Skin epidermis (tissue), 12 donors: ENCODE measurements at regions not wholly inside any gene's neighbourhood (a gene's known extent, or its start where the extent isn't known, plus 50 kb on each side); places are given as distances from the start of the nearest gene placed in this dataset.

Experiments
- H3K27ac ChIP-seq, 21 experiments: fragments of 200-600 bp; sonication (generic) in 11 of 21; one replicate each; pipeline ENCODE4 v1.5.0; 2020; ENCODE audit warnings: mild to moderate bottlenecking in 3 of 21, inconsistent platforms in 2 of 21, moderate library complexity in 2 of 21
- H3K4me3 ChIP-seq, 7 experiments: fragments of 200-600 bp; sonication (generic) in 2 of 7; one replicate each; pipeline ENCODE4 v1.5.0; 2020; ENCODE audit warnings: inconsistent platforms in 2 of 7, mild to moderate bottlenecking in 2 of 7, moderate library complexity in 1 of 7

GRCh38 chr3:124447845-124448244, 282.4 kb upstream of the UMPS start:
- H3K4me3 ChIP-seq = no peak overlapping the region
- no peak overlapping the region for H3K27ac ChIP-seq

GRCh38 chr3:124448954-124449353, 281.3 kb upstream of the UMPS start:
- Histone ChIP-seq H3K4me3 (no peak overlapping the region), H3K27ac (no peak overlapping the region)

DNA sequence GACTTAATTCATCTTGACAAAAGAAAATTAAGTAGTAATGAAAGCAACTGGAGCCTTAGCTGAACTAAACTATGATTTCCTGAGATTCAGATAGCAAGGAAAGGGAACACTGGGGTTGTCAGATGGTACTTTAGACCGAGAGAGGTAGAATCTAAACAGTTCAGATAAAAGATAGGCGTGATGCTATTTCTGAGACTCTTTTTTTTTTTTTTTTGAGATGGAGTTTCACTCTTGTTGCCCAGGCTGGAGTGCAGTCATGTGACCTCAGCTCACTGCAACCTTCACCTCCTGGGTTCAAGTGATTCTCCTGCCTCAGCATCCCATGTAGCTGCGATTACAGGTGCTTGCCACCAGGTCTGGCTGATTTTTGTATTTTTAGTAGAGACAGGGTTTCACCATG, 279.9 kb upstream of the UMPS start:
- no peak overlapping the region for H3K27ac ChIP-seq

GRCh38 chr3:124451630-124452317, 278.5 kb upstream of the UMPS start:
- Histone ChIP-seq H3K27ac (no peak overlapping the region), H3K4me3 (no peak overlapping the region)

More for the DNA sequence above, 279.9 kb upstream of the UMPS start:
- H3K4me3 ChIP-seq = no peak overlapping the region

GRCh38 chr3:124453189-124453588, 277.1 kb upstream of the UMPS start:
- Histone ChIP-seq H3K27ac (no peak overlapping the region), H3K4me3 (no peak overlapping the region)

- Histone ChIP-seq H3K4me3 (no peak overlapping the region), H3K27ac (no peak overlapping the region)
Observed at GRCh38 chr3:124455891-124456290, 274.4 kb upstream of the UMPS start.

DNA sequence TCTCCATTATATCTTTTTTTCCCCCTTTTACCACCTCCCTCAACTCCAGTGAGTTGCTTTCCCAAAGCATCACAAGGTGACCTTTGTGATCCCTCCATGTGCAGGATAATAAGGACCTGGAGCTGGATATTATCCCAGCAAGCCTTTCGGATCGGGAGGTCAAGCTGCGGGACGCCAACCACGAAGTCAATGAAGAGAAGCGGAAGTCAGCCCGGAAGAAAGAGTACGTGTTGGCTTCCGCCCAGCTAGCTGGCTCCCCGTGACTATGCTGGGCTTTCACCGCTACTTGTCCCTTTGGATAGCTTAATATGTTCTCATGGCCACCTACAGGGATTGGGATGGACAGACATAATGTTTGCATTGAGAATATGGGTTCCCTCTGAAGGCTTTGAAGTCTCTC, 273.7 kb upstream of the UMPS start:
- no peak overlapping the region for H3K27ac ChIP-seq
- no peak overlapping the region for H3K4me3 ChIP-seq

DNA sequence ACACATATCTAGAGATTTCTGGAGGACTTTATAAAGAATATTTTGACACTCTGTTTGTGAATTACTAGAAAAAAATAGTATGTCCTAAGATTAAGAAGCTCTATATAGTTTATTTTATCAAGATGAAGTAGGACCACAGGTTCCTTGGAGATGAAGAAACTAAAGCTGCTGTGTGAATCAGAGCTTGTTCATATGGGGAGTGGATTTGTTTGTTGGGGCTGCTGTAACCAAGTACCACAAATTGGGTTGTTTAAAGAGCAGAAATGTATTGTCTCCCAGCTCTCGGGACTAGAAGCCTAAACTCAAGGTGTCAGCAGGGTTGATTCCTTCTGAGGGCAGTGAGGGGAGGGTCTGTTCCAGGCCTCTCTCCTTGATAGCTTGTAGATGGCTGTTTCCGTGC, 270.6 kb upstream of the UMPS start:
- no peak overlapping the region for H3K27ac ChIP-seq
- no peak overlapping the region for H3K4me3 ChIP-seq

DNA sequence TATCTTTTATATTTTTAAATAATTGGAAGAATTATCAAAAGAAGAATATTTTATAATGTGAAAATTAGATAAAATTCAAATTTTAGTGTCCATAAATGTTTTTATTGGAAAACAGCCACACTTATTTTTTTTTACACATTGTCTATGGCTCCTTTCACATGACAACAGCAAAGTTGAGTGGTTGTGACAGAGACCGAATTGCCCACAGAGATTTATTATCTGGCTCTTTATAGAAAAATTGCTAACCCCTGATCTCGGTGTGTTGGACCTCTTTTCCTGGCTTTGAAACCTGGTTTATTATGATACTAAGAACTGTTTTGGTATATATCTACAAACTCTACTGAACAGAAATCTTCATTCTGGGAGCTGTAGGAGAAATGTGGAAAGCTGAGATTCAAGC, 269.1 kb upstream of the UMPS start:
- Histone ChIP-seq H3K27ac (no peak overlapping the region), H3K4me3 (no peak overlapping the region)

DNA sequence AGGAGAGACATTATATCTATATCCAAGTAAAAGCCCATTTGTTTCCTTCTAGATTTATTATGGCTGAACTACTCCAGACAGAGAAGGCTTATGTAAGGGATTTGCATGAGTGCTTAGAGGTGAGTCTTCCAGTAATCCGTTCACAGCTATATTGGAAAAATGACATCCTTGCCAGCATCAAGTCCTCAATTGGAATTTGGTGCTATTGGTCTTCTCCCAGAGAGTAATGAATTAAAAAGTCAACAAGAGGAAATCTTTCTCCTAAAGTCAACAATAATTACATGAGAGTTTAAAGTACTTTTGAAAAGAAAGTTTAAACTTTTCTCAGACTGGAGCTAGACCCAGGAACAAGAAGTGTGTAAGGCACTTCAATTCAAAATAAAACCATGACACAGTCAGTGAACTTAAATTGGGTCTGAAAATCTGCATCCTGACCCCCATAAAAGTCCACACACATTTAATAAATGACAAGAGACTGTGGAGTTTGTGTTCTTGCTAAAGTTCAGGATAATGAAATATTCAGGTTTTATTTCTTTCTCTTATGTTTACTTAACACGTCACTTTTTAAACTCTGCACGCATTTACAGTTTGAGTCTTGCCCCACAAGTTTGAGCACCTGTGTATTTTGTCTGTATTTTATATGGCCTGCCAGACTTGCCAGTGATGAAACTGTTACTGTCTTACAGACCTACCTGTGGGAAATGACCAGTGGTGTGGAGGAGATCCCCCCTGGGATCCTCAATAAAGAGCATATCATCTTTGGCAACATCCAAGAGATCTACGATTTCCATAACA, 268.2 kb upstream of the UMPS start:
- H3K4me3 ChIP-seq = no peak overlapping the region
- no peak overlapping the region for H3K27ac ChIP-seq

DNA sequence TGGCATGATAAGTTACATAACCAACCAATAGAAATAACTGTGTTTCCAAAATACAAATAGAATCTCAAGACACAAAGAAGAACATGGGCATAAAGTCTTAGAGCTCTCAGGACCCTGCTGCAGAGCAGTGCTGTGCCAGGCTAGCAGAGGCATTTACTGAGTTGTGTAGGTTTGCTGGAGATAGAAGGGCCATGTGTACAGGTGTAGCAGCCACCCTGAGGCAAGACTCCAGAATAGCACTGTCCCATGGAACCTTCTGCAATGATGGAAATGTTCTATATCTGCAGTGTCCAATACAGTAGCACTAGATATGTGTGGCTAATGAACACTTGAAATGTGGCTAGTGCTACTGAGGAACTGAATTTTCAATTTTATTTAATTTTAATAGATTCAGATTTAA, 267.0 kb upstream of the UMPS start:
- Histone ChIP-seq H3K27ac (no peak overlapping the region), H3K4me3 (no peak overlapping the region)

- H3K4me3 ChIP-seq = no peak overlapping the region
- no peak overlapping the region for H3K27ac ChIP-seq
Observed at GRCh38 chr3:124467980-124468902, 262.0 kb upstream of the UMPS start.

DNA sequence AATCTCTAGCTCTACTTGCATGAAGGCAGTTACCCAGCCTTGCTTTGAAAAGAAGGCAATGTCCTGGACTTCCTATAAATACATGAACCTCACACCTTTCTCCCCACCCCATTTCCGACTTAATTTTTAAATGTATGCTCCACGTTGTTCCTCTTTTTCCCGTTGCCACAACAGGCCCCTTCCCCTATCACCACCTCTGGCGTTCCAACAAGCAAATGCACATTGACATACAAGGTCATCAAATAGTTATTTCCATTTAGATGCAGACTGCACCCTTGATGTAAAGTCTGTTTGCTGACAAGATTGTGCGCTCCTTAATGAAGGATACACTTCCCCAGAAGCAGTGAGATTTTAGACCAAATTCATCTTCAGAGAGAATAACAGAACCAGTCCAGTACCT, 260.7 kb upstream of the UMPS start:
- Histone ChIP-seq H3K27ac (no peak overlapping the region), H3K4me3 (no peak overlapping the region)

- no peak overlapping the region for H3K4me3 ChIP-seq
- H3K27ac ChIP-seq = no peak overlapping the region
Observed at GRCh38 chr3:124478830-124479229, 251.4 kb upstream of the UMPS start.

GRCh38 chr3:124483915-124484470, 246.3 kb upstream of the UMPS start:
- no peak overlapping the region for H3K4me3 ChIP-seq
- no peak overlapping the region for H3K27ac ChIP-seq

GRCh38 chr3:124486324-124486723, 243.9 kb upstream of the UMPS start:
- H3K4me3 ChIP-seq = no peak overlapping the region
- H3K27ac ChIP-seq = no peak overlapping the region

DNA sequence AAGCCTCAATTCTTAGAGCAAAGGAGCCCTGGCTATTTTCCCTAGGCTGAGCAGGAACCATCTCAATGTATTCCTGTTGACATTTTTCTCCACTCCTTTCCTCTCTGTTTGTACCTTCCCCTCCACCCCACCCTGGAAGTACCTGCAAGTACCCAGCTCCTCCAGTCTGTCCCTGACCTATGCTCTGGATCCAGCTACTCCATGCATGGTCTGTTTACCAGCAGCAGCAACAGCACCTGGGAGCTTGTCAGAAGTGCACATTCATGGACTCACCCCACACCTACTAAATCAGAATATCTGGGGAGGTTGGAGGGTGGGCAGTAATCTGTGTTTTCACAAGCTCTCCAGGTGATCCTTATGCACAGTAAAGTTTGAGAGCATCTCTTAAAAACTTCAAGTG, 240.7 kb upstream of the UMPS start:
- Histone ChIP-seq H3K27ac (no peak overlapping the region), H3K4me3 (no peak overlapping the region)

DNA sequence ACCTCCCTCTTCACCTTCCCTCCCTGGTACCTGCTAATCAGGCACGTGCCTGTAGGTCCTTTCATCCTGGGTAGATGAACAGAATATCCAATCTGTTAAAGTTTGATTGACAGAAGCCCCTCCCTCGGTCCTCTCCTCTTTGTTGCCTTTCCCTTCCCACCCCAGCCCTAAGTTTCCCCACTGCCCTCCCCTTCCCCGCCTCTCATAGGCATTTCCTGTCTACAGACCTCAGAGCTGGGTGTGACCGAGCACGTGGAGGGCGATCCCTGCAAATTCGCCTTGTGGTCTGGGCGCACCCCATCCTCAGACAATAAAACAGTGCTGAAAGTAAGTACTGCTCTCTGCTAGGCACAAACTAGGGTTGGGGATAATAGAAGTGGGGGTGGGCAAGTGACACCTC, 239.2 kb upstream of the UMPS start:
- Histone ChIP-seq H3K4me3 (no peak overlapping the region), H3K27ac (no peak overlapping the region)

GRCh38 chr3:124491875-124492274, 238.4 kb upstream of the UMPS start:
- no peak overlapping the region for H3K4me3 ChIP-seq
- no peak overlapping the region for H3K27ac ChIP-seq

DNA sequence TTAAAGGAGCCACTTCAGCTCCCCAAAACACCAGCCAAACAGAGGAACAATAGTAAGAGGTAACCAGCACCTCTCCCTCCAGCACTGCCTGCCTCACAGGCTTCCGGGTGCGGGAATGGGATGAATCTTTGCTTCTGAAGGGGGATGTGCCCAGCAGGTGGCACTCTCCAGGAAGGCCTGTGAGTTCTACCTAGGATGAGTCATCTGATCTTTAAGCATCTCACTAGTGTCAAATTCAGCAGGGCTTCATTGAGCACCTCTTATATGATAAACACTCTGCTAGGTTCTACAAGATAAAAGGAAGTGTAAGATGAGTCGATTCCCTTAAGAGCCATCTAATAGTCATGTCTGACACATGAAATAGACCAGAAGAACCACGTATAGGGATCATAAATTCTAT, 237.4 kb upstream of the UMPS start:
- H3K27ac ChIP-seq = no peak overlapping the region

More for the DNA sequence above, 237.4 kb upstream of the UMPS start:
- no peak overlapping the region for H3K4me3 ChIP-seq
